ENCODE measurements at regions not wholly inside any gene's neighbourhood (a gene's known extent, or its start where the extent isn't known, plus 50 kb on each side); places are given as distances from the start of the nearest gene placed in this dataset.

GRCh38 chr5:91469517-91470165, 86.5 kb upstream of the ARRDC3 start:
- Histone ChIP-seq H3K4me3 (no peak overlapping the region), H3K4me1 (no peaks in the 10 kb centered on the region), H3K27me3 (no peaks in the 10 kb centered on the region), H3K27ac (peak overlapping the region in 3 of 4 donors; percentile 34 to 54 (median 45)), H3K9me3 (no peaks in the 10 kb centered on the region), H3K36me3 (no peaks in the 10 kb centered on the region)
- TF ChIP-seq CTCF (IDR thresholded peaks at IDR 0.05) (no peak), POLR2A (IDR thresholded peaks at IDR 0.05) (peak in 1 of 4 donors; percentile 6)
- intact Hi-C loops (cut with DNase I), result no loop called here
- WGBS, 2 donors, result 69 to 71% methylated on average over 10 of the region's 10 CpGs
- DNase-seq, result no peak

- TF ChIP-seq POLR2A (IDR thresholded peaks at IDR 0.05), result no peak
- TF ChIP-seq CTCF (IDR thresholded peaks at IDR 0.05), result no peak
- H3K27me3 ChIP-seq, result no peaks in the 10 kb centered on the region
- intact Hi-C loops (cut with DNase I), result no loop called here
- no peak for DNase-seq
- no peaks in the 10 kb centered on the region for H3K9me3 ChIP-seq
- H3K4me3 ChIP-seq, result no peak overlapping the region
- H3K4me1 ChIP-seq, result no peaks in the 10 kb centered on the region
- peak overlapping the region in 3 of 4 donors; percentile 34 to 45 (median 42) for H3K27ac ChIP-seq
- H3K36me3 ChIP-seq, result no peaks in the 10 kb centered on the region
- WGBS, 2 donors, result 58 to 59% methylated on average over 7 of the region's 7 CpGs
Measured at GRCh38 chr5:91468651-91469422, 85.7 kb upstream of the ARRDC3 start.

- intact Hi-C loops (cut with DNase I), result no loop called here
- no peak for TF ChIP-seq POLR2A (IDR thresholded peaks at IDR 0.05)
- TF ChIP-seq CTCF (IDR thresholded peaks at IDR 0.05), result no peak
- Histone ChIP-seq H3K9me3 (no peaks in the 10 kb centered on the region), H3K27ac (no peak overlapping the region), H3K36me3 (no peaks in the 10 kb centered on the region), H3K27me3 (no peaks in the 10 kb centered on the region), H3K4me1 (no peaks in the 10 kb centered on the region), H3K4me3 (no peak overlapping the region)
- DNase-seq, result no peak
- WGBS, 2 donors, result 81 to 86% methylated on average over 4 of the region's 4 CpGs
Measured at GRCh38 chr5:91464886-91465646, 81.9 kb upstream of the ARRDC3 start.

- H3K36me3 ChIP-seq, result no peaks in the 10 kb centered on the region
- no peak overlapping the region for H3K27ac ChIP-seq
- H3K4me3 ChIP-seq, result no peak overlapping the region
- WGBS, 2 donors, result 94 to 96% methylated on average over 1 of the region's 1 CpG
- no peaks in the 10 kb centered on the region for H3K27me3 ChIP-seq
- TF ChIP-seq CTCF (IDR thresholded peaks at IDR 0.05) (no peak), POLR2A (IDR thresholded peaks at IDR 0.05) (no peak)
- no peak for DNase-seq
- no peaks in the 10 kb centered on the region for H3K4me1 ChIP-seq
- H3K9me3 ChIP-seq, result no peaks in the 10 kb centered on the region
- intact Hi-C loops (cut with DNase I), result no loop called here
Measured at GRCh38 chr5:91457681-91458058, 74.6 kb upstream of the ARRDC3 start.
